HG02763 (cell line): ENCODE measurements at regions not wholly inside any gene's neighbourhood (a gene's known extent, or its start where the extent isn't known, plus 50 kb on each side); places are given as distances from the start of the nearest gene placed in this dataset.

Source experiments
- ATAC-seq: cut with Tn5 transposase; IDR thresholded peaks from one replicate; pipeline ENCODE4 v1.9.1; 2021; ENCODE audit warnings: mild to moderate bottlenecking, moderate library complexity; ENCODE audit not compliant: unreplicated experiment

- no peak for ATAC-seq
These were observed 371.7 kb downstream of the TNS1 start for GRCh38 chr2:217631115-217631514.

GRCh38 chr2:217629347-217629746, 373.4 kb downstream of the TNS1 start:
- ATAC-seq: no peak

- ATAC-seq: no peak
These were observed 374.7 kb downstream of the TNS1 start for GRCh38 chr2:217628061-217628460.

- no peak for ATAC-seq
These were observed 375.9 kb downstream of the TNS1 start for GRCh38 chr2:217626926-217627325.

GRCh38 chr2:217625557-217626169, 377.1 kb downstream of the TNS1 start:
- ATAC-seq: no peak

- no peak for ATAC-seq
These were observed 379.4 kb downstream of the TNS1 start for GRCh38 chr2:217623281-217623912.

- no peak for ATAC-seq
These were observed 380.4 kb downstream of the TNS1 start for GRCh38 chr2:217622205-217623060.

- no peak for ATAC-seq
These were observed 381.4 kb downstream of the TNS1 start for GRCh38 chr2:217621391-217621801.

GRCh38 chr2:217618744-217619143, 384.1 kb downstream of the TNS1 start:
- no peak for ATAC-seq

GRCh38 chr2:217617616-217618022, 385.2 kb downstream of the TNS1 start:
- ATAC-seq: no peak

- ATAC-seq: no peak
These were observed 385.9 kb downstream of the TNS1 start for GRCh38 chr2:217616936-217617335.

GRCh38 chr2:217615171-217615570, 387.6 kb downstream of the TNS1 start:
- ATAC-seq: no peak

GRCh38 chr2:217614498-217614897, 388.3 kb downstream of the TNS1 start:
- no peak for ATAC-seq

- ATAC-seq: no peak
These were observed 388.7 kb downstream of the TNS1 start for GRCh38 chr2:217614096-217614495.

- ATAC-seq: no peak
These were observed 389.9 kb downstream of the TNS1 start for GRCh38 chr2:217612920-217613319.

GRCh38 chr2:217612211-217612610, 390.6 kb downstream of the TNS1 start:
- no peak for ATAC-seq

- ATAC-seq: no peak
These were observed 391.1 kb downstream of the TNS1 start for GRCh38 chr2:217611626-217612127.

GRCh38 chr2:217611056-217611455, 391.7 kb downstream of the TNS1 start:
- ATAC-seq: no peak

GRCh38 chr2:217610401-217610814, 392.4 kb downstream of the TNS1 start:
- ATAC-seq: no peak

GRCh38 chr2:217609952-217610351, 392.8 kb downstream of the TNS1 start:
- ATAC-seq: no peak

- no peak for ATAC-seq
These were observed 396.5 kb downstream of the TNS1 start for GRCh38 chr2:217606296-217606695.
